ENCODE measurements at regions not wholly inside any gene's neighbourhood (a gene's known extent, or its start where the extent isn't known, plus 50 kb on each side); places are given as distances from the start of the nearest gene placed in this dataset.

DNA sequence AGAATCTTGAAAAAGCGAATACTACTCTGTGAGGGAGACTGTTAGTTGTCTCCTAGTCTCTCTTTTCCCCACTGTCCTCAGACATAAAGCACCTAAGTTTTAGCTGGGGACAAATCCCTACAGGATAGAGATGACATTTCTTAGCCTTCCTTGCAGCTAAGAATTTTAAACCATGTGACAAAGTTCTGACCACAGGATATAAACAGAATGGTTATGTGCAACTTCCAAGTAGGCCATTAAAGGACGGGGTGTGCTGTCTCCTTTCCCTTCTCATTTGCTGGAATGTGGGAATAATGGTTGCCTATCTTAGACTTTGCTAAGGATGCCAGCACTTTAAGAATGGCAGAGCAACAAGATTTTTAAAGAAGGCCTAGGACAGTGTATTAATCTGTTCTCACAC, 74.9 kb upstream of the PRPS1L1 start:
- in situ Hi-C loops (cut with HindIII; ENCODE audit: low sequenced_read_pairs) = no loop called here
- no peak overlapping the region for H3K4me3 ChIP-seq (ENCODE audit: low read depth, low read length)
- DNase-seq (ENCODE audit: low read depth) = no peak
- TF ChIP-seq, protein P1, sequence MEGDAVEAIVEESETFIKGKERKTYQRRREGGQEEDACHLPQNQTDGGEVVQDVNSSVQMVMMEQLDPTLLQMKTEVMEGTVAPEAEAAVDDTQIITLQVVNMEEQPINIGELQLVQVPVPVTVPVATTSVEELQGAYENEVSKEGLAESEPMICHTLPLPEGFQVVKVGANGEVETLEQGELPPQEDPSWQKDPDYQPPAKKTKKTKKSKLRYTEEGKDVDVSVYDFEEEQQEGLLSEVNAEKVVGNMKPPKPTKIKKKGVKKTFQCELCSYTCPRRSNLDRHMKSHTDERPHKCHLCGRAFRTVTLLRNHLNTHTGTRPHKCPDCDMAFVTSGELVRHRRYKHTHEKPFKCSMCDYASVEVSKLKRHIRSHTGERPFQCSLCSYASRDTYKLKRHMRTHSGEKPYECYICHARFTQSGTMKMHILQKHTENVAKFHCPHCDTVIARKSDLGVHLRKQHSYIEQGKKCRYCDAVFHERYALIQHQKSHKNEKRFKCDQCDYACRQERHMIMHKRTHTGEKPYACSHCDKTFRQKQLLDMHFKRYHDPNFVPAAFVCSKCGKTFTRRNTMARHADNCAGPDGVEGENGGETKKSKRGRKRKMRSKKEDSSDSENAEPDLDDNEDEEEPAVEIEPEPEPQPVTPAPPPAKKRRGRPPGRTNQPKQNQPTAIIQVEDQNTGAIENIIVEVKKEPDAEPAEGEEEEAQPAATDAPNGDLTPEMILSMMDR (IDR thresholded peaks at IDR 0.05; ENCODE audit: low read depth, low read length, missing control alignments) = no peak

DNA sequence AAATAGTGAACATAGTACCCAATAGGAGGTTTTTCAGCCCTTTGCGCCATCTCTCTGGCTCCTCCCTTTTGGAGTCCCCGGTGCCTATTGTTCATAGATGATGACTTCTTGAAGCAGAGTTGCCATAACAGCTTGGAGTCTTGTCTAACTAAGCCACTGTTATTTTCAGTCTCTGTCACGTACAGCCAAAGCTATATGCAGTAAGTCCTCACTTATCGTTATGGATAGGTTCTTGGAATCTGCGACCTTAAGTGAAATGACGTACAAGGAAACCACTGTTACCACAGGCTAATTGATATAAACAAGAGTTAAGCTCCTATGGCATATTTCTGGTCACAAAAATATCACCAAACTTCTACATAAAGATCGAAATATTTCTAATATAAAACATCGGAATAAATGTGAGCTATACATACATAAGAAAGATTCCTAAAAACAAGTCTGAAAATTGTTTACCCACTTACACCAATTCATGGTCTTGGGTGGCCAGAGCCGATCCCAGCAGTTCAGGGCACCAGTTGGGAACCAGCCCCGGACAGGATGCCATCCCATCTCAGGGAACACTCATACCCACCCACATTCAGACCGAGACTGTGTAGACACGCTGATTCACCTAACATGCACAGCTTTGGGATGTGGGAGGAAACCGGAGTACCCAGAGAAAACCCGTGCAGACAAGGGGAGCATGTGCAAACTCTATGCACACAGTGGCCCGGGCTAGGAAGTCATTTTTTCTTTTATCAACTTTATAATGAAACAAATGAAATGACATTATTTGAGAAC, 76.0 kb upstream of the PRPS1L1 start:
- TF ChIP-seq, protein P1 (IDR thresholded peaks at IDR 0.05; ENCODE audit: low read depth, low read length, missing control alignments) = no peak
- in situ Hi-C loops (cut with HindIII; ENCODE audit: low sequenced_read_pairs) = no loop called here
- DNase-seq (ENCODE audit: low read depth) = no peak
- H3K4me3 ChIP-seq (ENCODE audit: low read depth, low read length) = no peak overlapping the region

DNA sequence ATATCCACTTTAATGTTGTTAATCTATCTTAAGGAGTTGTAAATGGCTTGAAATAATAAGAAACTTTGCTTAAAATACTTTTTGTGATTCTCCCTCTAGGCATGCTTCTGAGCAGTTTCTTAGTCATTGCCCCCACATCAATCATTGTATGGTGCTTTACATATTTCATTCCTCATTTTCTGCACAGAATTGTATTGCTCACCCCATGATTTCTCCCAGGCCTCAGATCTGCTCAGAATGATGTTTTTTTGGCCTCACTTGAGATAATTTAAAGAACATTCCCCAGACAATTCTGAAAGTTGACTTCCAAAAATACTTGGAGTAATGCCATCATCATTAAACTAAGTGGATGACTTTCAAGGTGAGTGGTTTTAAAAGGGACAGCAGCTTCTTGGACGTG, 82.1 kb upstream of the PRPS1L1 start:
- DNase-seq (ENCODE audit: low read depth) = no peak
- TF ChIP-seq, protein P1 (IDR thresholded peaks at IDR 0.05; ENCODE audit: low read depth, low read length, missing control alignments) = no peak
- in situ Hi-C loops (cut with HindIII; ENCODE audit: low sequenced_read_pairs) = no loop called here
- H3K4me3 ChIP-seq (ENCODE audit: low read depth, low read length) = no peak overlapping the region

DNA sequence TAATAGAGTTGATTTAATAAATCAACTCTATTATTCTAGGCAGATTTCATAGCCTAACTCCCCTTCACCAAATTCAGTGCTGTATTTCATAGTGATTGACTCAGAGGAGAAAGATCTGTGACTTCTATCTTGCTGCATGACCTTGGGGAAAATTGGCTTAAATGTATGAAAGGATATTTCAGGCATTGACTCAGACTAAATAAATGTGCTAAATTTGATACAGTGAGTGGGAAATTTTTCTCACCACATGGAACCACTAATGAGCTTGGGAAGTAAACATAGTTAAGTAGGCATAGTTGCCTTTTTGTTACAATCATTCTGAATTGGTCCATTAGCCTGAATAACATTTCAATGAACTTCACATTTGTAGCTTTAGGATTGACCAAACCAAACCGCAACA, 89.0 kb upstream of the PRPS1L1 start:
- H3K4me3 ChIP-seq (ENCODE audit: low read depth, low read length) = no peak overlapping the region
- in situ Hi-C loops (cut with HindIII; ENCODE audit: low sequenced_read_pairs) = no loop called here
- no peak for DNase-seq (ENCODE audit: low read depth)
- TF ChIP-seq, protein P1 (IDR thresholded peaks at IDR 0.05; ENCODE audit: low read depth, low read length, missing control alignments) = no peak

DNA sequence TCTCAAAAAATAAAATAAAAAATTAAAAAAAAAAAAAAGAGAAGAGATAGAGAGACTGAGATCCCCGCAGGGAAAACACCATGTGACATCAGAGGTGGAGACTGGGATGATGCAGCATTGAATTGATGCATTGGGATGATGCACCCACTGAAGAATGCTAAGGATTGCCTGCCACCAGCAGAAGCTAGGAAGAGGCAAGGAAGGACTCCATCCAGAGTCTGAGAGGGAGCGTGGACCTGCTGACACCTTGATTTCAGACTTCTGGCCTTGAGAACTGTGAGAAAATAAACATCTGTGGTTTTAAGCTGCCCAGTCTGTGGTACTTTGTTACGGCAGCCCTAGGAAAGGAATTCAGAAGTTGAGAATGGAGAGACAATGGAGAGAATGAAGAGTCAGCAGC, 89.8 kb upstream of the PRPS1L1 start:
- peak; percentile 73 for DNase-seq (ENCODE audit: low read depth)
- H3K4me3 ChIP-seq (ENCODE audit: low read depth, low read length) = no peak overlapping the region
- TF ChIP-seq, protein P1 (IDR thresholded peaks at IDR 0.05; ENCODE audit: low read depth, low read length, missing control alignments) = no peak
- in situ Hi-C loops (cut with HindIII; ENCODE audit: low sequenced_read_pairs) = no loop called here

- in situ Hi-C loops (cut with HindIII; ENCODE audit: low sequenced_read_pairs) = no loop called here
- H3K4me3 ChIP-seq (ENCODE audit: low read depth, low read length) = no peak overlapping the region
- TF ChIP-seq, protein P1 (IDR thresholded peaks at IDR 0.05; ENCODE audit: low read depth, low read length, missing control alignments) = peak; percentile 36
- DNase-seq (ENCODE audit: low read depth) = no peak
These were observed 92.3 kb upstream of the PRPS1L1 start for GRCh38 chr7:18119985-18120384.

All from astrocyte of the cerebellum (primary cell).